A549 (cell line): ENCODE measurements at regions not wholly inside any gene's neighbourhood (a gene's known extent, or its start where the extent isn't known, plus 50 kb on each side); places are given as distances from the start of the nearest gene placed in this dataset.

ENCODE experiments used
- ATAC-seq, 2 experiments: fragments of 200-7000 bp in 1 of 2; fragments of >200 bp in 1 of 2; cut with Nextera tagmentation in 1 of 2; cut with Tn5 transposase in 1 of 2; 3 replicates each; pipeline versions ENCODE4 v1.8.0 to v1.9.1; 2018 to 2020; ENCODE audit warnings: mild to moderate bottlenecking in 1 of 2, moderate library complexity in 1 of 2
- CTCF ChIA-PET: fragments of 300-600 bp; sonication (Branson Sonifier 250); formaldehyde crosslinking; extraction: SDS; loops from one replicate; lab custom pipeline; 2021; ENCODE audit warnings: antibody characterized with exemption, inconsistent platforms; lab: Yijun Ruan, JAX
- POLR2A ChIA-PET: fragments of 350-600 bp; formaldehyde crosslinking; extraction: SDS; loops from one replicate; lab custom pipeline; 2021; ENCODE audit warnings: antibody characterized with exemption, inconsistent platforms; lab: Yijun Ruan, JAX
- DNase-seq, 2 experiments: peaks; one replicate each; pipeline versions ENCODE4 v3.0.0 to v3.0.0-alpha.2; 2011 to 2016; ENCODE audit warnings: low read depth in 1 of 2, low spot score in 1 of 2
- FAIRE-seq: peaks from 2 replicates; lab custom pipeline; 2011; peaks lifted over from hg19 to GRCh38; lab: Jason Lieb, UNC
- H3K27ac ChIP-seq, 2 experiments: fragments of >200 bp; sonication (Bioruptor Twin); formaldehyde crosslinking; 3 replicates each; pipeline ENCODE4 v1.5.1; 2016 to 2017
- H3K4me1 ChIP-seq: fragments of >200 bp; sonication (Bioruptor Twin); formaldehyde crosslinking; 3 replicates; pipeline ENCODE4 v1.6.1; 2016
- H3K4me2 ChIP-seq: fragments of >200 bp; sonication (Bioruptor Twin); formaldehyde crosslinking; 3 replicates; pipeline ENCODE4 v1.6.1; 2016
- H3K4me3 ChIP-seq: fragments of >200 bp; sonication (Bioruptor Twin); formaldehyde crosslinking; 3 replicates; pipeline ENCODE4 v1.5.1; 2016
- H3K9me3 ChIP-seq: fragments of >200 bp; sonication (Bioruptor Twin); formaldehyde crosslinking; 3 replicates; pipeline ENCODE4 v1.6.1; 2016
- CBX8 ChIP-seq: fragments of 200-600 bp; sonication (generic); IDR thresholded peaks from 2 replicates; pipeline ENCODE4 v1.6.1; 2016
- CEBPB ChIP-seq, 2 experiments: fragments of >200 bp in 1 of 2; sonication (Bioruptor Twin) in 1 of 2; formaldehyde crosslinking in 1 of 2; IDR thresholded peaks; 2 replicates each; pipeline ENCODE4 v1.6.1; 2012 to 2016
- CHD2 ChIP-seq: fragments of 150-350 bp; IDR thresholded peaks from 2 replicates; pipeline ENCODE4 v1.6.1; 2014; ENCODE audit warnings: low read length; ENCODE audit not compliant: partially characterized antibody
- CHD4 ChIP-seq: fragments of 200-600 bp; sonication (generic); IDR thresholded peaks from 2 replicates; pipeline ENCODE4 v1.6.1; 2016; ENCODE audit warnings: antibody characterized with exemption, mild to moderate bottlenecking, borderline replicate concordance
- EP300 ChIP-seq, 2 experiments: fragments of >200 bp; sonication (Bioruptor Twin); formaldehyde crosslinking; IDR thresholded peaks; 2 replicates in 1 of 2; 3 replicates in 1 of 2; pipeline ENCODE4 v1.6.1; 2016 to 2017
- ESRRA ChIP-seq: fragments of 150-350 bp; IDR thresholded peaks from 2 replicates; pipeline ENCODE4 v1.6.1; 2014; ENCODE audit warnings: mild to moderate bottlenecking, low read length, borderline replicate concordance
- FOSL2 ChIP-seq, 2 experiments: fragments of 450-650 bp in 1 of 2; fragments of >200 bp in 1 of 2; sonication (Bioruptor Twin) in 1 of 2; formaldehyde crosslinking; IDR thresholded peaks; 2 replicates each; pipeline versions ENCODE4 v1.5.0 to v1.6.1; 2016 to 2020; ENCODE audit warnings: mild to moderate bottlenecking in 1 of 2, moderate library complexity in 1 of 2
- HEYL ChIP-seq: fragments of 250-450 bp; sonication (Bioruptor Pico); IDR thresholded peaks from 2 replicates; pipeline ENCODE4 v1.8.0; 2021; ENCODE audit warnings: mild to moderate bottlenecking, moderate library complexity
- HOXA7 ChIP-seq: fragments of 250-450 bp; sonication (Bioruptor Pico); IDR thresholded peaks from 2 replicates; pipeline ENCODE4 v1.5.0; 2020; ENCODE audit warnings: mild to moderate bottlenecking, moderate library complexity
- HOXB13 ChIP-seq: fragments of 250-450 bp; sonication (Bioruptor Pico); IDR thresholded peaks from 2 replicates; pipeline ENCODE4 v1.5.0; 2020; ENCODE audit warnings: low read depth, mild to moderate bottlenecking, moderate library complexity
- JUN ChIP-seq, 2 experiments: fragments of >200 bp; sonication (Bioruptor Twin); formaldehyde crosslinking; IDR thresholded peaks; 2 replicates in 1 of 2; 3 replicates in 1 of 2; pipeline ENCODE4 v1.6.1; 2016 to 2017
- JUNB ChIP-seq: fragments of >200 bp; sonication (Bioruptor Twin); formaldehyde crosslinking; IDR thresholded peaks from 2 replicates; pipeline ENCODE4 v1.6.1; 2016
- MAFK ChIP-seq: fragments of 450-650 bp; IDR thresholded peaks from 2 replicates; pipeline ENCODE4 v1.6.1; 2014; ENCODE audit not compliant: partially characterized antibody
- MAZ ChIP-seq: fragments of 150-350 bp; IDR thresholded peaks from 2 replicates; pipeline ENCODE4 v1.6.1; 2014; ENCODE audit warnings: antibody characterized with exemption, low read depth, low read length, borderline replicate concordance
- NFE2L2 ChIP-seq: fragments of 150-350 bp; conservative IDR thresholded peaks from 2 replicates; pipeline ENCODE4 v1.6.1; 2014; ENCODE audit warnings: low read length
- PHF8 ChIP-seq: fragments of 200-600 bp; sonication (generic); IDR thresholded peaks from 2 replicates; pipeline ENCODE4 v1.6.1; 2016; ENCODE audit warnings: low read depth, mild to moderate bottlenecking, antibody characterized with exemption, moderate library complexity, borderline replicate concordance
- RCOR1 ChIP-seq: fragments of 150-350 bp; IDR thresholded peaks from 2 replicates; pipeline ENCODE4 v1.6.1; 2014; ENCODE audit warnings: antibody characterized with exemption, low read length, low read depth
- TP53 ChIP-seq: fragments of 250-450 bp; sonication (Bioruptor Pico); IDR thresholded peaks from 2 replicates; pipeline ENCODE4 v1.5.0; 2021; ENCODE audit warnings: mild to moderate bottlenecking, moderate library complexity
- ZC3H11A ChIP-seq: fragments of 450-650 bp; IDR thresholded peaks from 2 replicates; pipeline ENCODE4 v1.6.1; 2014; ENCODE audit warnings: antibody characterized with exemption, mild to moderate bottlenecking
- ZFP36 ChIP-seq: fragments of 450-650 bp; IDR thresholded peaks from 2 replicates; pipeline ENCODE4 v1.6.1; 2014; ENCODE audit warnings: borderline replicate concordance; ENCODE audit not compliant: partially characterized antibody
- WGBS: methylation state at CpG from one replicate; pipeline ENCODE4 v1.1.6; 2017; ENCODE audit errors: missing lambda C conversion rate; 5-methylcytosine and 5-hydroxymethylcytosine counted together
- TF ChIP-seq, protein P1 (sequence below): fragments of >200 bp; sonication (Bioruptor Twin); formaldehyde crosslinking; IDR thresholded peaks from 2 replicates; pipeline ENCODE4 v1.6.1; 2016
- TF ChIP-seq, protein P2 (sequence below): fragments of 250-450 bp; sonication (Bioruptor Pico); IDR thresholded peaks from 2 replicates; pipeline ENCODE4 v1.5.0; 2021; ENCODE audit warnings: mild to moderate bottlenecking, moderate library complexity, borderline replicate concordance
- TF ChIP-seq, protein P3 (sequence below): fragments of 250-450 bp; sonication (Bioruptor Pico); IDR thresholded peaks from 2 replicates; pipeline ENCODE4 v1.5.0; 2020; ENCODE audit warnings: low read depth, mild to moderate bottlenecking, moderate library complexity
- TF ChIP-seq, protein P4 (sequence below): fragments of 150-350 bp; IDR thresholded peaks from 2 replicates; pipeline ENCODE4 v1.6.1; 2014; ENCODE audit warnings: low read depth, mild to moderate bottlenecking, low read length
- TF ChIP-seq, protein P5 (sequence below): IDR thresholded peaks from 2 replicates; pipeline ENCODE4 v1.6.1; 2012
- TF ChIP-seq, protein P6 (sequence below): fragments of >200 bp; sonication (Bioruptor Twin); formaldehyde crosslinking; IDR thresholded peaks from 3 replicates; pipeline ENCODE4 v1.6.1; 2016

DNA sequence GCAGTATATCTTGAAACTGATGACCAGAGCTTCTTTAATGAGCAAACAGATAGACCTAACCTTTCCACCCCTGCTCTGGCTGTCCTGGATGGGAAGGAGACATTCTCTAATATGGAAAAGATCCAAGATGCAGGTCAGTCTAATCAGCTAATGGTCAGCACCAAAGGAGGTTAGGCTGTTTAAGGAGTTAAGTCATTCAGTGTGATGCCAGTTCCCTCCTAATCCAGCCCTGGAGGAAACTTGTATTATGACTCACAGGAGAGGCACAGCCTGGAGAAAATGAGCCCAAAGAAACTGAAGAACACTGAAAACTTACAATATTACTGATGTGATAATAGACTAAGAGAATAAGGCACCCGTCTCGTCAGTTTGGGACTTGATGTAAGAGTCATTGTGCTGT is 323.0 kb downstream of the HNRNPD start (continued):
- TF ChIP-seq, protein P1, sequence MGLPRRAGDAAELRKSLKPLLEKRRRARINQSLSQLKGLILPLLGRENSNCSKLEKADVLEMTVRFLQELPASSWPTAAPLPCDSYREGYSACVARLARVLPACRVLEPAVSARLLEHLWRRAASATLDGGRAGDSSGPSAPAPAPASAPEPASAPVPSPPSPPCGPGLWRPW = no peak
- TF ChIP-seq CHD4 = no peak
- TF ChIP-seq NFE2L2 = no peak
- TF ChIP-seq TP53 (CRISPR knock-in tag) = no peak
- no peak for TF ChIP-seq PHF8
- no peak for TF ChIP-seq HOXB13 (CRISPR knock-in tag)
- no peak for TF ChIP-seq MAZ
- no peak for TF ChIP-seq HEYL (CRISPR knock-in tag)
- no peak for TF ChIP-seq CHD2
- TF ChIP-seq EP300 (IDR thresholded peaks at IDR 0.05) = no peak

DNA sequence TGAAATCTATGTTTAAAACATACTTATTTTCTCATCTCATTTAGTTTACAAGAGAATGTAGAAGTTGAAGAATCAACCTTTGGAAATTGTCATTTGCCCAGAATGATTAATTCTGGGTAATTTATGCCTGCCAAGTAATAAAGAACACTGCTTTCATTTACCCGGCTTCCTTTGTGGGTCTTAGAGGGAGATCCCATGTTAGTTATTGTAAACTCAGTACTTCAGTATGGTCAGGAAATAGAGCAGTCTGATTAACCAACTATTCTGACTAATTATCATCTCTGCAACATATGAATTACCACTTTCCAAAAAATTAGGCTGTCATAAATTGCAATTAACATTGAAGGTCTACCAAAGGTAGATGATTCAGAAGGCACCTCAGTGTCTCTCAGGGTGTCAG is 324.5 kb downstream of the HNRNPD start:
- Histone ChIP-seq H3K4me3 (no peak overlapping the region), H3K27ac (no peak overlapping the region), H3K4me2 (no peak overlapping the region), H3K4me1 (no peaks in the 10 kb centered on the region), H3K9me3 (no peaks in the 10 kb centered on the region)
- POLR2A ChIA-PET = no interaction called here
- no peak for TF ChIP-seq HEYL (CRISPR knock-in tag)
- TF ChIP-seq, protein P2, sequence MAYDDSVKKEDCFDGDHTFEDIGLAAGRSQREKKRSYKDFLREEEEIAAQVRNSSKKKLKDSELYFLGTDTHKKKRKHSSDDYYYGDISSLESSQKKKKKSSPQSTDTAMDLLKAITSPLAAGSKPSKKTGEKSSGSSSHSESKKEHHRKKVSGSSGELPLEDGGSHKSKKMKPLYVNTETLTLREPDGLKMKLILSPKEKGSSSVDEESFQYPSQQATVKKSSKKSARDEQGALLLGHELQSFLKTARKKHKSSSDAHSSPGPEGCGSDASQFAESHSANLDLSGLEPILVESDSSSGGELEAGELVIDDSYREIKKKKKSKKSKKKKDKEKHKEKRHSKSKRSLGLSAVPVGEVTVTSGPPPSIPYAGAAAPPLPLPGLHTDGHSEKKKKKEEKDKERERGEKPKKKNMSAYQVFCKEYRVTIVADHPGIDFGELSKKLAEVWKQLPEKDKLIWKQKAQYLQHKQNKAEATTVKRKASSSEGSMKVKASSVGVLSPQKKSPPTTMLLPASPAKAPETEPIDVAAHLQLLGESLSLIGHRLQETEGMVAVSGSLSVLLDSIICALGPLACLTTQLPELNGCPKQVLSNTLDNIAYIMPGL = no peak
- WGBS = 0% methylated on average over 1 of the region's 1 CpG
- CTCF ChIA-PET = no interaction called here
- ATAC-seq (no peak), FAIRE-seq (no peak), DNase-seq (no peak)

DNA sequence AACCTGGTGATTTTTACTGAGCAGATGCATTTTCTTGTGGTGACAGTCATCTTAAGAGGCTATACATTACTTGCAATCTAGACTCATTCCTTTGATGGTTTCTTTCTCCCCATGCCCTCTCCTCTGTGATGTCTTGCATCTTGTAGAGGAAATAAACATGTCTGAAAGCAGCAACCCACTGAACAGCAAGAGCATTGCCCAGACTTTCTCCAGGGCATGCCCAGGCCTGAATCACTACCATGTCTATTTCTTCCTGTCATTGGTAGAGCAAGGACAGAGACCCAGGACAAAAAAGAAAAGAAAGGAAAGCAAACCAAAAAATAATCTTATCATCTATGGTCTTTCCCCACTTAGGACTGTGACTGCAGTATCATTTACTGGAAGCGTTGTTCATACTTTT is 326.1 kb downstream of the HNRNPD start:
- no peak overlapping the region for H3K4me3 ChIP-seq
- TF ChIP-seq, protein P3, sequence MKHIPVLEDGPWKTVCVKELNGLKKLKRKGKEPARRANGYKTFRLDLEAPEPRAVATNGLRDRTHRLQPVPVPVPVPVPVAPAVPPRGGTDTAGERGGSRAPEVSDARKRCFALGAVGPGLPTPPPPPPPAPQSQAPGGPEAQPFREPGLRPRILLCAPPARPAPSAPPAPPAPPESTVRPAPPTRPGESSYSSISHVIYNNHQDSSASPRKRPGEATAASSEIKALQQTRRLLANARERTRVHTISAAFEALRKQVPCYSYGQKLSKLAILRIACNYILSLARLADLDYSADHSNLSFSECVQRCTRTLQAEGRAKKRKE (CRISPR knock-in tag) = no peak
- TF ChIP-seq CBX8 (no peak), JUN (IDR thresholded peaks at IDR 0.05) (no peak), RCOR1 (no peak), JUNB (no peak), ESRRA (no peak), CHD4 (no peak), FOSL2 (IDR thresholded peaks at IDR 0.05) (no peak), FOSL2 (CRISPR knock-in tag; IDR thresholded peaks at IDR 0.05) (no peak), CEBPB (IDR thresholded peaks at IDR 0.05) (no peak), ZFP36 (no peak), ZC3H11A (no peak), MAFK (no peak), HOXB13 (CRISPR knock-in tag) (no peak), HOXA7 (no peak)
- TF ChIP-seq, protein P4, sequence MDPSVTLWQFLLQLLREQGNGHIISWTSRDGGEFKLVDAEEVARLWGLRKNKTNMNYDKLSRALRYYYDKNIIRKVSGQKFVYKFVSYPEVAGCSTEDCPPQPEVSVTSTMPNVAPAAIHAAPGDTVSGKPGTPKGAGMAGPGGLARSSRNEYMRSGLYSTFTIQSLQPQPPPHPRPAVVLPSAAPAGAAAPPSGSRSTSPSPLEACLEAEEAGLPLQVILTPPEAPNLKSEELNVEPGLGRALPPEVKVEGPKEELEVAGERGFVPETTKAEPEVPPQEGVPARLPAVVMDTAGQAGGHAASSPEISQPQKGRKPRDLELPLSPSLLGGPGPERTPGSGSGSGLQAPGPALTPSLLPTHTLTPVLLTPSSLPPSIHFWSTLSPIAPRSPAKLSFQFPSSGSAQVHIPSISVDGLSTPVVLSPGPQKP = no peak
- TF ChIP-seq, protein P5, sequence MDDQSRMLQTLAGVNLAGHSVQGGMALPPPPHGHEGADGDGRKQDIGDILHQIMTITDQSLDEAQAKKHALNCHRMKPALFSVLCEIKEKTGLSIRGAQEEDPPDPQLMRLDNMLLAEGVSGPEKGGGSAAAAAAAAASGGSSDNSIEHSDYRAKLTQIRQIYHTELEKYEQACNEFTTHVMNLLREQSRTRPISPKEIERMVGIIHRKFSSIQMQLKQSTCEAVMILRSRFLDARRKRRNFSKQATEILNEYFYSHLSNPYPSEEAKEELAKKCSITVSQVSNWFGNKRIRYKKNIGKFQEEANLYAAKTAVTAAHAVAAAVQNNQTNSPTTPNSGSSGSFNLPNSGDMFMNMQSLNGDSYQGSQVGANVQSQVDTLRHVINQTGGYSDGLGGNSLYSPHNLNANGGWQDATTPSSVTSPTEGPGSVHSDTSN = no peak
- TF ChIP-seq, protein P6, sequence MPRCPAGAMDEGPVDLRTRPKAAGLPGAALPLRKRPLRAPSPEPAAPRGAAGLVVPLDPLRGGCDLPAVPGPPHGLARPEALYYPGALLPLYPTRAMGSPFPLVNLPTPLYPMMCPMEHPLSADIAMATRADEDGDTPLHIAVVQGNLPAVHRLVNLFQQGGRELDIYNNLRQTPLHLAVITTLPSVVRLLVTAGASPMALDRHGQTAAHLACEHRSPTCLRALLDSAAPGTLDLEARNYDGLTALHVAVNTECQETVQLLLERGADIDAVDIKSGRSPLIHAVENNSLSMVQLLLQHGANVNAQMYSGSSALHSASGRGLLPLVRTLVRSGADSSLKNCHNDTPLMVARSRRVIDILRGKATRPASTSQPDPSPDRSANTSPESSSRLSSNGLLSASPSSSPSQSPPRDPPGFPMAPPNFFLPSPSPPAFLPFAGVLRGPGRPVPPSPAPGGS = no peak
- TF ChIP-seq, protein P2 = no peak
- TF ChIP-seq, all 56 proteins: peak for 0
- DNase-seq (no peak), FAIRE-seq (no peak), ATAC-seq (no peak)
- POLR2A ChIA-PET = no interaction called here
- WGBS = 44% methylated on average over 1 of the region's 1 CpG
- CTCF ChIA-PET = no interaction called here
- H3K4me1 ChIP-seq = peaks cover 3% of the 10 kb centered on the region; the same call in 1 of the 3 replicates
- no peak overlapping the region for H3K27ac ChIP-seq
- no peak overlapping the region for H3K4me2 ChIP-seq
- no peaks in the 10 kb centered on the region for H3K9me3 ChIP-seq
